Panc1 (cell line): ENCODE measurements at regions not wholly inside any gene's neighbourhood (a gene's known extent, or its start where the extent isn't known, plus 50 kb on each side); places are given as distances from the start of the nearest gene placed in this dataset.

Experiments
- ATAC-seq: fragments of 200-7000 bp; cut with Tn5 transposase; 2 replicates; pipeline ENCODE4 v1.9.1; 2020; ENCODE audit warnings: mild to moderate bottlenecking, moderate library complexity
- BruUV-seq: library from RNA; stranded (reverse); fragments of 400-500 nt; replicated peaks from 2 replicates; lab custom pipeline; 2021; lab: Mats Ljungman, UMichigan
- CTCF ChIA-PET: fragments of 300-600 bp; sonication (Branson Sonifier 250); formaldehyde crosslinking; loops from one replicate; lab custom pipeline; 2022; ENCODE audit warnings: antibody characterized with exemption; lab: Charles Lee
- POLR2A ChIA-PET: fragments of 300-600 bp; sonication (Branson Sonifier 250); formaldehyde crosslinking; loops from one replicate; lab custom pipeline; 2022; ENCODE audit warnings: antibody characterized with exemption; lab: Charles Lee
- DNase-seq: peaks from one replicate; pipeline ENCODE4 v3.0.0-alpha.2; 2010; ENCODE audit warnings: low read depth, low spot score
- H3K27ac ChIP-seq: 2 replicates; pipeline ENCODE4 v1.5.1; 2011; ENCODE audit warnings: mild to moderate bottlenecking, low read length, inconsistent platforms
- H3K27me3 ChIP-seq: fragments of 200-500 bp; sonication (Bioruptor generic); 2 replicates; pipeline ENCODE4 v1.6.0; 2014; ENCODE audit warnings: low read length, inconsistent platforms; ENCODE audit not compliant: control insufficient read depth, insufficient read depth
- H3K36me3 ChIP-seq: fragments of 200-500 bp; sonication (Bioruptor generic); 2 replicates; pipeline ENCODE4 v1.5.1; 2014; ENCODE audit warnings: inconsistent platforms, mild to moderate bottlenecking, low read length, moderate library complexity; ENCODE audit not compliant: control insufficient read depth, insufficient read depth
- H3K4me1 ChIP-seq: 2 replicates; pipeline ENCODE4 v1.5.1; 2011; ENCODE audit warnings: inconsistent platforms, mild to moderate bottlenecking, low read length, moderate library complexity; ENCODE audit not compliant: control insufficient read depth, insufficient read depth
- H3K4me3 ChIP-seq, 2 experiments: 2 replicates each; pipeline ENCODE4 v1.5.1; 2011 to 2012; ENCODE audit warnings: low read depth in 2 of 2, low read length in 2 of 2, mild to moderate bottlenecking in 2 of 2, inconsistent platforms in 1 of 2, moderate library complexity in 1 of 2
- H3K9me3 ChIP-seq: fragments of 200-500 bp; sonication (Bioruptor generic); 2 replicates; pipeline ENCODE4 v1.5.1; 2014; ENCODE audit warnings: low read depth, mild to moderate bottlenecking, inconsistent platforms, low read length, moderate library complexity; ENCODE audit not compliant: control insufficient read depth, insufficient read depth
- POLR2AphosphoS5 ChIP-seq: IDR thresholded peaks from 2 replicates; pipeline ENCODE4 v1.6.1; 2012; ENCODE audit warnings: mild to moderate bottlenecking, low read depth, low read length, moderate library complexity
- SIN3A ChIP-seq: IDR thresholded peaks from 2 replicates; pipeline ENCODE4 v1.6.1; 2012; ENCODE audit warnings: low read depth, mild to moderate bottlenecking, low read length, moderate library complexity, borderline replicate concordance; ENCODE audit not compliant: insufficient read depth
- TCF7L2 ChIP-seq: IDR thresholded peaks from 2 replicates; pipeline ENCODE4 v1.6.1; 2011; ENCODE audit warnings: mild to moderate bottlenecking, low read depth, low read length, inconsistent platforms
- in situ Hi-C: cut with HindIII; loops from 2 replicates; pipeline ENCODE4 v1.10.0; 2016; ENCODE audit warnings: low sequenced_read_pairs, low pct_unique_long_range_greater_than_20kb
- intact Hi-C: fragments of 100-400 bp; cut with micrococcal nuclease; formaldehyde crosslinking; loops from one replicate; pipeline ENCODE4 v1.10.0; 2022; ENCODE audit not compliant: unreplicated experiment
- TF ChIP-seq, protein P1 (sequence below), 2 experiments: IDR thresholded peaks; 2 replicates each; pipeline ENCODE4 v1.6.1; 2011 to 2012; ENCODE audit warnings: low read depth in 2 of 2, control low read depth in 1 of 2, low read length in 1 of 2, mild to moderate bottlenecking in 1 of 2, moderate library complexity in 1 of 2; ENCODE audit not compliant: insufficient read depth in 1 of 2
- TF ChIP-seq, protein P2 (sequence below): fragments of 450-650 bp; IDR thresholded peaks from 2 replicates; pipeline ENCODE4 v1.5.1; 2017; ENCODE audit warnings: mild to moderate bottlenecking

- H3K9me3 ChIP-seq: no peaks in the 10 kb centered on the region
- in situ Hi-C loops: no loop called here
- CTCF ChIA-PET: no interaction called here
Observed at GRCh38 chr2:137812517-137812916, 151.8 kb upstream of the HNMT start.

DNA sequence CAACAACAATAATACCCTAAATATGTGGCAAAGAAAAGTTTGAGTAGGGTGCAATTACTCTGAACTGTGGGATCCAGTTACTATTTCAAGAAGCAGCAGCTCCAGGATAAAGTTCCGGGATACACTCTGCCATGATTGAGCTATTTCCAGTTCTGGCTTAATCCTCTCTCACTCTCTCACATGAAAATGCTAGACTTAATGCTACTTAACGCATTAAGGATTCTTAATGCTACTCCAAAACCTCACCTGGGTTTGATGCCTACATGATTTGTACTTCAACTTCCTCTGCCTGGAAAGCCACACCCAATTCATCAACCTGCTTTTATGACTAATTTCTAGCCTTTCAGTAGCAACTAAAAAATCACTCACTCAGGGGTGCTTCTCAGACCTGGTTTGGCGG, 151.1 kb upstream of the HNMT start:
- no TSS peak for BruUV-seq
- no peak for TF ChIP-seq TCF7L2
- TF ChIP-seq, protein P1, sequence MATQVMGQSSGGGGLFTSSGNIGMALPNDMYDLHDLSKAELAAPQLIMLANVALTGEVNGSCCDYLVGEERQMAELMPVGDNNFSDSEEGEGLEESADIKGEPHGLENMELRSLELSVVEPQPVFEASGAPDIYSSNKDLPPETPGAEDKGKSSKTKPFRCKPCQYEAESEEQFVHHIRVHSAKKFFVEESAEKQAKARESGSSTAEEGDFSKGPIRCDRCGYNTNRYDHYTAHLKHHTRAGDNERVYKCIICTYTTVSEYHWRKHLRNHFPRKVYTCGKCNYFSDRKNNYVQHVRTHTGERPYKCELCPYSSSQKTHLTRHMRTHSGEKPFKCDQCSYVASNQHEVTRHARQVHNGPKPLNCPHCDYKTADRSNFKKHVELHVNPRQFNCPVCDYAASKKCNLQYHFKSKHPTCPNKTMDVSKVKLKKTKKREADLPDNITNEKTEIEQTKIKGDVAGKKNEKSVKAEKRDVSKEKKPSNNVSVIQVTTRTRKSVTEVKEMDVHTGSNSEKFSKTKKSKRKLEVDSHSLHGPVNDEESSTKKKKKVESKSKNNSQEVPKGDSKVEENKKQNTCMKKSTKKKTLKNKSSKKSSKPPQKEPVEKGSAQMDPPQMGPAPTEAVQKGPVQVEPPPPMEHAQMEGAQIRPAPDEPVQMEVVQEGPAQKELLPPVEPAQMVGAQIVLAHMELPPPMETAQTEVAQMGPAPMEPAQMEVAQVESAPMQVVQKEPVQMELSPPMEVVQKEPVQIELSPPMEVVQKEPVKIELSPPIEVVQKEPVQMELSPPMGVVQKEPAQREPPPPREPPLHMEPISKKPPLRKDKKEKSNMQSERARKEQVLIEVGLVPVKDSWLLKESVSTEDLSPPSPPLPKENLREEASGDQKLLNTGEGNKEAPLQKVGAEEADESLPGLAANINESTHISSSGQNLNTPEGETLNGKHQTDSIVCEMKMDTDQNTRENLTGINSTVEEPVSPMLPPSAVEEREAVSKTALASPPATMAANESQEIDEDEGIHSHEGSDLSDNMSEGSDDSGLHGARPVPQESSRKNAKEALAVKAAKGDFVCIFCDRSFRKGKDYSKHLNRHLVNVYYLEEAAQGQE (IDR thresholded peaks at IDR 0.05; ENCODE audit: insufficient read depth in 1 of 2, low read depth in 2 of 2, low read length in 1 of 2): no peak
- no peak for TF ChIP-seq SIN3A
- TF ChIP-seq, protein P2, sequence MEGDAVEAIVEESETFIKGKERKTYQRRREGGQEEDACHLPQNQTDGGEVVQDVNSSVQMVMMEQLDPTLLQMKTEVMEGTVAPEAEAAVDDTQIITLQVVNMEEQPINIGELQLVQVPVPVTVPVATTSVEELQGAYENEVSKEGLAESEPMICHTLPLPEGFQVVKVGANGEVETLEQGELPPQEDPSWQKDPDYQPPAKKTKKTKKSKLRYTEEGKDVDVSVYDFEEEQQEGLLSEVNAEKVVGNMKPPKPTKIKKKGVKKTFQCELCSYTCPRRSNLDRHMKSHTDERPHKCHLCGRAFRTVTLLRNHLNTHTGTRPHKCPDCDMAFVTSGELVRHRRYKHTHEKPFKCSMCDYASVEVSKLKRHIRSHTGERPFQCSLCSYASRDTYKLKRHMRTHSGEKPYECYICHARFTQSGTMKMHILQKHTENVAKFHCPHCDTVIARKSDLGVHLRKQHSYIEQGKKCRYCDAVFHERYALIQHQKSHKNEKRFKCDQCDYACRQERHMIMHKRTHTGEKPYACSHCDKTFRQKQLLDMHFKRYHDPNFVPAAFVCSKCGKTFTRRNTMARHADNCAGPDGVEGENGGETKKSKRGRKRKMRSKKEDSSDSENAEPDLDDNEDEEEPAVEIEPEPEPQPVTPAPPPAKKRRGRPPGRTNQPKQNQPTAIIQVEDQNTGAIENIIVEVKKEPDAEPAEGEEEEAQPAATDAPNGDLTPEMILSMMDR: no peak
- no peak for TF ChIP-seq POLR2AphosphoS5
- intact Hi-C loops (no loop called here), in situ Hi-C loops (no loop called here)
- H3K27me3 ChIP-seq: no peaks in the 10 kb centered on the region
- ChIA-PET CTCF (no interaction called here), POLR2A (no interaction called here)
- no peaks in the 10 kb centered on the region for H3K9me3 ChIP-seq
- H3K4me3 ChIP-seq: no peak overlapping the region
- DNase-seq (no peak), ATAC-seq (no peak)
- no peaks in the 10 kb centered on the region for H3K36me3 ChIP-seq
- H3K27ac ChIP-seq: no peak overlapping the region
- no peaks in the 10 kb centered on the region for H3K4me1 ChIP-seq

More at GRCh38 chr2:137812517-137812916, 151.8 kb upstream of the HNMT start:
- intact Hi-C loops: no loop called here
- DNase-seq: no peak
- H3K27me3 ChIP-seq: no peaks in the 10 kb centered on the region
- H3K27ac ChIP-seq: no peak overlapping the region
- POLR2A ChIA-PET: no interaction called here
- TF ChIP-seq, protein P1 (IDR thresholded peaks at IDR 0.05; ENCODE audit: insufficient read depth in 1 of 2, low read depth in 2 of 2, low read length in 1 of 2): no peak
- TF ChIP-seq SIN3A: no peak
- no peak for TF ChIP-seq POLR2AphosphoS5
- TF ChIP-seq TCF7L2: no peak
- TF ChIP-seq, protein P2: no peak
- no peaks in the 10 kb centered on the region for H3K36me3 ChIP-seq
- no TSS peak for BruUV-seq
- no peak overlapping the region for H3K4me3 ChIP-seq
- H3K4me1 ChIP-seq: no peaks in the 10 kb centered on the region
- ATAC-seq: no peak
